ENCODE measurements at regions not wholly inside any gene's neighbourhood (a gene's known extent, or its start where the extent isn't known, plus 50 kb on each side); places are given as distances from the start of the nearest gene placed in this dataset.
"Not testable (repeated sequence)": the region's sequence is repeated elsewhere in the genome, so short reads cannot be mapped to it uniquely, and the experiment has no call there.

DNA sequence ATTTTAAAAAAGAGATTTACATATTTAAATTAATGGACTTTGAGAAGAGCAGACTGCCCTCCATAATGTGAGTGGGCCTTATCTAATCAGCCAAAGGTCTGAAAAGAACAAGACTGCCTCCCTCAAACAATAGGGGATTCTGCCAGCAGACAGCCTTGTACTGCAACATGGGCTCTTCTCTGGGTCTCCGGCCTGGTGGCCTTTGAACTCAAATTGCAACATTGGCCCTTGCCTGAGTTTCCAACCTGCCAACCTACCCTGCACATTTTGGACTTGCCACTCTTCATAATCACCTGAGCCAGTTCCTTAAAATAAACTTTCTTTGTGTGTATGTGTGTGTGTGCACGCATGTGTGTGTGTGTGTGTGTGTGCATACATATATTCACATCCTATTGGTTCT is 90.8 kb upstream of the OTUD4 start:
- no peak overlapping the region for H3K4me3 ChIP-seq (replicated peaks in 1 of 3)
- 75 to 98% methylated on average over 2 of the region's 2 CpGs for WGBS, 2 donors
- no peaks in the 10 kb centered on the region for H3K27me3 ChIP-seq
- intact Hi-C loops (cut with DNase I) = no loop called here
- H3K9me3 ChIP-seq = no peaks in the 10 kb centered on the region
- H3K4me1 ChIP-seq = no peaks in the 10 kb centered on the region
- DNase-seq = no peak
- H3K27ac ChIP-seq = no peak overlapping the region
- TF ChIP-seq CTCF (IDR thresholded peaks at IDR 0.05) (no peak), POLR2A (IDR thresholded peaks at IDR 0.05) (no peak)
- no peaks in the 10 kb centered on the region for H3K36me3 ChIP-seq

- no peak for DNase-seq
- intact Hi-C loops (cut with DNase I) = no loop called here
- no peak for TF ChIP-seq CTCF (IDR thresholded peaks at IDR 0.05)
- no peak for TF ChIP-seq POLR2A (IDR thresholded peaks at IDR 0.05)
- no peaks in the 10 kb centered on the region for H3K36me3 ChIP-seq
- H3K27me3 ChIP-seq = no peaks in the 10 kb centered on the region
- WGBS, 2 donors = 46 to 61% methylated on average over 2 of the region's 2 CpGs
- no peaks in the 10 kb centered on the region for H3K9me3 ChIP-seq
- no peak overlapping the region for H3K27ac ChIP-seq
- no peaks in the 10 kb centered on the region for H3K4me1 ChIP-seq
- no peak overlapping the region for H3K4me3 ChIP-seq (replicated peaks in 1 of 3)
These were observed 86.5 kb upstream of the OTUD4 start for GRCh38 chr4:145266881-145267280.

GRCh38 chr4:145260091-145260490 is 79.7 kb upstream of the OTUD4 start:
- no peak for DNase-seq
- Histone ChIP-seq H3K27me3 (no peaks in the 10 kb centered on the region), H3K4me3 (replicated peaks in 1 of 3) (no peak overlapping the region), H3K4me1 (no peaks in the 10 kb centered on the region), H3K27ac (no peak overlapping the region), H3K9me3 (no peaks in the 10 kb centered on the region), H3K36me3 (no peaks in the 10 kb centered on the region)
- WGBS, 2 donors = 84 to 88% methylated on average over 3 of the region's 3 CpGs
- TF ChIP-seq POLR2A (IDR thresholded peaks at IDR 0.05) = no peak
- intact Hi-C loops (cut with DNase I) = no loop called here

GRCh38 chr4:145255311-145255710 is 74.9 kb upstream of the OTUD4 start:
- DNase-seq; H3K4me1 ChIP-seq; H3K36me3 ChIP-seq; H3K27me3 ChIP-seq; H3K27ac ChIP-seq; H3K4me3 ChIP-seq (replicated peaks in 1 of 3); H3K9me3 ChIP-seq; intact Hi-C loops (cut with DNase I): not testable (repeated sequence)
- 70 to 73% methylated on average over 4 of the region's 4 CpGs for WGBS, 2 donors

- H3K9me3 ChIP-seq = no peaks in the 10 kb centered on the region
- no peaks in the 10 kb centered on the region for H3K27me3 ChIP-seq
- no peak for TF ChIP-seq CTCF (IDR thresholded peaks at IDR 0.05)
- H3K27ac ChIP-seq = no peak overlapping the region
- no peaks in the 10 kb centered on the region for H3K4me1 ChIP-seq
- H3K36me3 ChIP-seq = no peaks in the 10 kb centered on the region
- no peak overlapping the region for H3K4me3 ChIP-seq (replicated peaks in 1 of 3)
- 66 to 85% methylated on average over 1 of the region's 1 CpG for WGBS, 2 donors
- no peak for DNase-seq
- intact Hi-C loops (cut with DNase I) = no loop called here
These were observed 71.8 kb upstream of the OTUD4 start for GRCh38 chr4:145252190-145252589.

DNA sequence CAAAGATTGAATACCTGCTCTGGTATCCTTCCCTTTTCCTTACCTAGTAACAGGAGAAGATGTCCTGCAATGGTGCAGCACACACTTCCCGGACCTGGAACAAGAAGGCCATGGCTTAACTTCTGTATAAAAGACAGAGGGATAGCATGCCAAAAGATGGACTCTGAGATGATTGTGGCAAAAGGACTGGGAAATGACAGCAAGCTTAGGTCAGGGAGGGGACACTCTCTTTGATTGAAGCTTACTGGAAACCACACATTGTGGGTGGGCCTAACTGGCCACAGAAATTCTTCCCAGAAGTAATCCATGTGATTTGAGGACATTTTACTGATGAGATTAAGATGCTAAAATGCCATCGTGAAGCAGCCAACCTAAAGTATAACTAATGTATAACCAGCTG is 71.0 kb upstream of the OTUD4 start:
- H3K36me3 ChIP-seq = no peaks in the 10 kb centered on the region
- TF ChIP-seq CTCF (IDR thresholded peaks at IDR 0.05) = no peak
- no peak for TF ChIP-seq POLR2A (IDR thresholded peaks at IDR 0.05)
- H3K9me3 ChIP-seq = no peaks in the 10 kb centered on the region
- WGBS, 2 donors = 91 to 95% methylated on average over 2 of the region's 2 CpGs
- H3K27me3 ChIP-seq = no peaks in the 10 kb centered on the region
- H3K4me3 ChIP-seq (replicated peaks in 1 of 3) = no peak overlapping the region
- H3K27ac ChIP-seq = no peak overlapping the region
- intact Hi-C loops (cut with DNase I) = no loop called here
- H3K4me1 ChIP-seq = no peaks in the 10 kb centered on the region
- no peak for DNase-seq
